ENCODE measurements at regions not wholly inside any gene's neighbourhood (a gene's known extent, or its start where the extent isn't known, plus 50 kb on each side); places are given as distances from the start of the nearest gene placed in this dataset.
A peak's percentile ranks its signal among the peaks of the same experiment; 100 is the strongest.

DNA sequence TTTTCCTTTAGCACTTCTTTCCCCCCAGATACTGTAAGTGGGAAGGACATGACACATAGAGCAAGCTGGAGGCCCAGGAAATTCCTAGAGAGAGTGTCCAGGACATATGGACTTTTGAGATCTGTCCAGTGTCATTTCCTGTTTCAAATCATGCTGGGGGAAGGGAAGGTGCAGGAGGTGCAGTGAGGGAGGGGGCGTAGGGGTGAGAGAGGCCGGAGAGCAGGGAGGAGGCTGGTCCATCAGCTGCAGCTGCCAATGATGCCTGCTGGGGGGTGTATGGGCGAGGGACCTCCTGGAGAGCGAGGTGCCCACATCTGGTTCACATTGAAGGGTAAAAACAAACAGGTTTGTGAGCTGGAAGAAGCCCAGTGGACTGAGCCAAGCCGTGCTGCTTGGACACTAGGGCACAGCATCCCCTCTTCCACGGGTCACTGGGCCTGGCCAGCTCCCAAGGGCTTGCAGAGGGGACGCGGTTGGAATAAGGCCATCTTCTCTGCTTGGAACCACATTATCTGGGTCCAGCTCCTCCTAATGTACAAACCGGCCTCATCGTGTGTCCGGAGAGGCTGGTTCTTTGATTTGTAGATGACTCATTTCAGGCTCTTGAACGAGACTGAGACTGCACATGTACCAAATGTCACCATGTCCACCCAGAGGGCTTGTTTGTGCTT is 70.4 kb upstream of the SMURF2 start (continued):
- TF ChIP-seq RFX5 (IDR thresholded peaks at IDR 0.05; ENCODE audit: low read length), result no peak
- TF ChIP-seq TEAD4 (IDR thresholded peaks at IDR 0.05; ENCODE audit: borderline replicate concordance, insufficient read depth), result peak; percentile 90
- no peak for TF ChIP-seq GATA2 (CRISPR knock-in tag; IDR thresholded peaks at IDR 0.05)
- TF ChIP-seq YY1 (IDR thresholded peaks at IDR 0.05; ENCODE audit: low read depth), result no peak
- peak; percentile 81 for TF ChIP-seq FOXM1 (IDR thresholded peaks at IDR 0.05; ENCODE audit: low read depth)
- peak; percentile 81 for TF ChIP-seq FOSL2 (IDR thresholded peaks at IDR 0.05; ENCODE audit: borderline replicate concordance, low read depth)
- peak; percentile 80 for TF ChIP-seq NFIC (IDR thresholded peaks at IDR 0.05; ENCODE audit: borderline replicate concordance)
- TF ChIP-seq EZH2phosphoT487 (IDR thresholded peaks at IDR 0.05; ENCODE audit: borderline replicate concordance, low read depth), result no peak
- TF ChIP-seq RXRA (IDR thresholded peaks at IDR 0.05; ENCODE audit: borderline replicate concordance, low read depth), result peak; percentile 94
- TF ChIP-seq GABPA (IDR thresholded peaks at IDR 0.05; ENCODE audit: low read depth), result peak; percentile 36
- TF ChIP-seq MXI1 (IDR thresholded peaks at IDR 0.05; ENCODE audit: low read depth, low read length), result no peak
- no peak for TF ChIP-seq RAD21 (IDR thresholded peaks at IDR 0.05; ENCODE audit: low read length)
- TF ChIP-seq EP300 (IDR thresholded peaks at IDR 0.05; ENCODE audit: borderline replicate concordance in 1 of 2, low read depth in 1 of 2, low read length in 1 of 2), result peak; percentile 20 to 93; a peak in 3 of 4 replicates
- TF ChIP-seq MEF2A (IDR thresholded peaks at IDR 0.05; ENCODE audit: borderline replicate concordance, low read depth), result 0 out of 2 replicates have a peak, but pooled peaks have one; percentile 14
- TF ChIP-seq SIN3A (IDR thresholded peaks at IDR 0.05; ENCODE audit: borderline replicate concordance, low read depth, low read length), result peak; percentile 50; the same call in 1 of the 2 replicates
- no peak for TF ChIP-seq SMC3 (IDR thresholded peaks at IDR 0.05; ENCODE audit: low read depth, low read length)
- no peak for TF ChIP-seq ELF1 (IDR thresholded peaks at IDR 0.05)
- TF ChIP-seq RCOR1 (IDR thresholded peaks at IDR 0.05; ENCODE audit: low read length), result peak; percentile 58; the same call in 1 of the 2 replicates
- TF ChIP-seq, protein P1, sequence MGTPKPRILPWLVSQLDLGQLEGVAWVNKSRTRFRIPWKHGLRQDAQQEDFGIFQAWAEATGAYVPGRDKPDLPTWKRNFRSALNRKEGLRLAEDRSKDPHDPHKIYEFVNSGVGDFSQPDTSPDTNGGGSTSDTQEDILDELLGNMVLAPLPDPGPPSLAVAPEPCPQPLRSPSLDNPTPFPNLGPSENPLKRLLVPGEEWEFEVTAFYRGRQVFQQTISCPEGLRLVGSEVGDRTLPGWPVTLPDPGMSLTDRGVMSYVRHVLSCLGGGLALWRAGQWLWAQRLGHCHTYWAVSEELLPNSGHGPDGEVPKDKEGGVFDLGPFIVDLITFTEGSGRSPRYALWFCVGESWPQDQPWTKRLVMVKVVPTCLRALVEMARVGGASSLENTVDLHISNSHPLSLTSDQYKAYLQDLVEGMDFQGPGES (IDR thresholded peaks at IDR 0.05; ENCODE audit: low read depth, low read length), result no peak
- no peak for TF ChIP-seq USF1 (IDR thresholded peaks at IDR 0.05; ENCODE audit: borderline replicate concordance, low read depth)
- TF ChIP-seq, protein P2, sequence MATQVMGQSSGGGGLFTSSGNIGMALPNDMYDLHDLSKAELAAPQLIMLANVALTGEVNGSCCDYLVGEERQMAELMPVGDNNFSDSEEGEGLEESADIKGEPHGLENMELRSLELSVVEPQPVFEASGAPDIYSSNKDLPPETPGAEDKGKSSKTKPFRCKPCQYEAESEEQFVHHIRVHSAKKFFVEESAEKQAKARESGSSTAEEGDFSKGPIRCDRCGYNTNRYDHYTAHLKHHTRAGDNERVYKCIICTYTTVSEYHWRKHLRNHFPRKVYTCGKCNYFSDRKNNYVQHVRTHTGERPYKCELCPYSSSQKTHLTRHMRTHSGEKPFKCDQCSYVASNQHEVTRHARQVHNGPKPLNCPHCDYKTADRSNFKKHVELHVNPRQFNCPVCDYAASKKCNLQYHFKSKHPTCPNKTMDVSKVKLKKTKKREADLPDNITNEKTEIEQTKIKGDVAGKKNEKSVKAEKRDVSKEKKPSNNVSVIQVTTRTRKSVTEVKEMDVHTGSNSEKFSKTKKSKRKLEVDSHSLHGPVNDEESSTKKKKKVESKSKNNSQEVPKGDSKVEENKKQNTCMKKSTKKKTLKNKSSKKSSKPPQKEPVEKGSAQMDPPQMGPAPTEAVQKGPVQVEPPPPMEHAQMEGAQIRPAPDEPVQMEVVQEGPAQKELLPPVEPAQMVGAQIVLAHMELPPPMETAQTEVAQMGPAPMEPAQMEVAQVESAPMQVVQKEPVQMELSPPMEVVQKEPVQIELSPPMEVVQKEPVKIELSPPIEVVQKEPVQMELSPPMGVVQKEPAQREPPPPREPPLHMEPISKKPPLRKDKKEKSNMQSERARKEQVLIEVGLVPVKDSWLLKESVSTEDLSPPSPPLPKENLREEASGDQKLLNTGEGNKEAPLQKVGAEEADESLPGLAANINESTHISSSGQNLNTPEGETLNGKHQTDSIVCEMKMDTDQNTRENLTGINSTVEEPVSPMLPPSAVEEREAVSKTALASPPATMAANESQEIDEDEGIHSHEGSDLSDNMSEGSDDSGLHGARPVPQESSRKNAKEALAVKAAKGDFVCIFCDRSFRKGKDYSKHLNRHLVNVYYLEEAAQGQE (IDR thresholded peaks at IDR 0.05; ENCODE audit: low read depth, low read length), result peak; percentile 65
- peak; percentile 79 for TF ChIP-seq POLR2AphosphoS5 (IDR thresholded peaks at IDR 0.05; ENCODE audit: low read depth, low read length)
- no peak for TF ChIP-seq NRF1 (IDR thresholded peaks at IDR 0.05; ENCODE audit: low read depth, low read length)

Data from SK-N-SH (cell line).